ENCODE measurements at regions not wholly inside any gene's neighbourhood (a gene's known extent, or its start where the extent isn't known, plus 50 kb on each side); places are given as distances from the start of the nearest gene placed in this dataset.

- 0% methylated on average over 1 of the region's 1 CpG for WGBS (ENCODE audit: insufficient coverage, insufficient replicate concordance, low lambda C conversion rate, missing lambda C conversion rate)
- FAIRE-seq (no peak), DNase-seq (ENCODE audit: low read depth, low spot score) (no peak), ATAC-seq (no peak)
- POLR2A ChIA-PET, result no interaction called here
- no peak for TF ChIP-seq LARP7 (IDR thresholded peaks at IDR 0.05)
- TF ChIP-seq, protein P1, sequence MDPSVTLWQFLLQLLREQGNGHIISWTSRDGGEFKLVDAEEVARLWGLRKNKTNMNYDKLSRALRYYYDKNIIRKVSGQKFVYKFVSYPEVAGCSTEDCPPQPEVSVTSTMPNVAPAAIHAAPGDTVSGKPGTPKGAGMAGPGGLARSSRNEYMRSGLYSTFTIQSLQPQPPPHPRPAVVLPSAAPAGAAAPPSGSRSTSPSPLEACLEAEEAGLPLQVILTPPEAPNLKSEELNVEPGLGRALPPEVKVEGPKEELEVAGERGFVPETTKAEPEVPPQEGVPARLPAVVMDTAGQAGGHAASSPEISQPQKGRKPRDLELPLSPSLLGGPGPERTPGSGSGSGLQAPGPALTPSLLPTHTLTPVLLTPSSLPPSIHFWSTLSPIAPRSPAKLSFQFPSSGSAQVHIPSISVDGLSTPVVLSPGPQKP (IDR thresholded peaks at IDR 0.05; ENCODE audit: low read depth, low read length), result no peak
- no peak for TF ChIP-seq POLR2A (IDR thresholded peaks at IDR 0.05; ENCODE audit: low read depth, low read length)
- no peak for TF ChIP-seq CBFB (IDR thresholded peaks at IDR 0.05; ENCODE audit: low read depth)
- no peak for TF ChIP-seq ATF2 (IDR thresholded peaks at IDR 0.05; ENCODE audit: low read length)
- no peak for TF ChIP-seq ZNF622 (IDR thresholded peaks at IDR 0.05)
- TF ChIP-seq RAD51 (IDR thresholded peaks at IDR 0.05), result no peak
- TF ChIP-seq SUZ12 (IDR thresholded peaks at IDR 0.05; ENCODE audit: unreplicated experiment), result no peak
- TF ChIP-seq ESRRA (IDR thresholded peaks at IDR 0.05; ENCODE audit: low read length), result no peak
- TF ChIP-seq NFYB (IDR thresholded peaks at IDR 0.05; ENCODE audit: insufficient read depth, low read depth, low read length), result no peak
- no peak for TF ChIP-seq EGR1 (IDR thresholded peaks at IDR 0.05; ENCODE audit: borderline replicate concordance in 1 of 2, low read depth in 2 of 2, low read length in 2 of 2)
- TF ChIP-seq HDAC2 (IDR thresholded peaks at IDR 0.05), result no peak
- TF ChIP-seq KAT2A (conservative IDR thresholded peaks at IDR 0.05; ENCODE audit: control insufficient read depth, low read depth, low read length), result no peak
- TF ChIP-seq TARDBP (IDR thresholded peaks at IDR 0.05; ENCODE audit: borderline replicate concordance), result no peak
- TF ChIP-seq DPF2 (IDR thresholded peaks at IDR 0.05), result no peak
- no peak for TF ChIP-seq KDM1A (IDR thresholded peaks at IDR 0.05; ENCODE audit: borderline replicate concordance)
- TF ChIP-seq NFXL1 (IDR thresholded peaks at IDR 0.05; ENCODE audit: borderline replicate concordance), result no peak
- TF ChIP-seq, protein P2, sequence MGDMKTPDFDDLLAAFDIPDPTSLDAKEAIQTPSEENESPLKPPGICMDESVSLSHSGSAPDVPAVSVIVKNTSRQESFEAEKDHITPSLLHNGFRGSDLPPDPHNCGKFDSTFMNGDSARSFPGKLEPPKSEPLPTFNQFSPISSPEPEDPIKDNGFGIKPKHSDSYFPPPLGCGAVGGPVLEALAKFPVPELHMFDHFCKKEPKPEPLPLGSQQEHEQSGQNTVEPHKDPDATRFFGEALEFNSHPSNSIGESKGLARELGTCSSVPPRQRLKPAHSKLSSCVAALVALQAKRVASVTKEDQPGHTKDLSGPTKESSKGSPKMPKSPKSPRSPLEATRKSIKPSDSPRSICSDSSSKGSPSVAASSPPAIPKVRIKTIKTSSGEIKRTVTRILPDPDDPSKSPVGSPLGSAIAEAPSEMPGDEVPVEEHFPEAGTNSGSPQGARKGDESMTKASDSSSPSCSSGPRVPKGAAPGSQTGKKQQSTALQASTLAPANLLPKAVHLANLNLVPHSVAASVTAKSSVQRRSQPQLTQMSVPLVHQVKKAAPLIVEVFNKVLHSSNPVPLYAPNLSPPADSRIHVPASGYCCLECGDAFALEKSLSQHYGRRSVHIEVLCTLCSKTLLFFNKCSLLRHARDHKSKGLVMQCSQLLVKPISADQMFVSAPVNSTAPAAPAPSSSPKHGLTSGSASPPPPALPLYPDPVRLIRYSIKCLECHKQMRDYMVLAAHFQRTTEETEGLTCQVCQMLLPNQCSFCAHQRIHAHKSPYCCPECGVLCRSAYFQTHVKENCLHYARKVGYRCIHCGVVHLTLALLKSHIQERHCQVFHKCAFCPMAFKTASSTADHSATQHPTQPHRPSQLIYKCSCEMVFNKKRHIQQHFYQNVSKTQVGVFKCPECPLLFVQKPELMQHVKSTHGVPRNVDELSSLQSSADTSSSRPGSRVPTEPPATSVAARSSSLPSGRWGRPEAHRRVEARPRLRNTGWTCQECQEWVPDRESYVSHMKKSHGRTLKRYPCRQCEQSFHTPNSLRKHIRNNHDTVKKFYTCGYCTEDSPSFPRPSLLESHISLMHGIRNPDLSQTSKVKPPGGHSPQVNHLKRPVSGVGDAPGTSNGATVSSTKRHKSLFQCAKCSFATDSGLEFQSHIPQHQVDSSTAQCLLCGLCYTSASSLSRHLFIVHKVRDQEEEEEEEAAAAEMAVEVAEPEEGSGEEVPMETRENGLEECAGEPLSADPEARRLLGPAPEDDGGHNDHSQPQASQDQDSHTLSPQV (IDR thresholded peaks at IDR 0.05), result no peak
- Histone ChIP-seq H2AFZ (ENCODE audit: control insufficient read depth, low read depth, low read length) (no peak overlapping the region), H3K4me3 (no peak overlapping the region), H3K27ac (ENCODE audit: control insufficient read depth, insufficient read depth) (no peak overlapping the region), H3K4me1 (ENCODE audit: control insufficient read depth, insufficient read depth, low read length) (no peaks in the 10 kb centered on the region), H3K9me3 (replicated peaks; ENCODE audit: control insufficient read depth, insufficient read depth, low read length) (no peaks in the 10 kb centered on the region), H3K36me3 (ENCODE audit: control insufficient read depth in 2 of 2, insufficient read depth in 2 of 2, low read length in 1 of 2) (no peaks in the 10 kb centered on the region), H3K79me2 (ENCODE audit: control insufficient read depth, insufficient read depth, low read length) (no peaks in the 10 kb centered on the region), H3K9ac (ENCODE audit: control insufficient read depth, insufficient read depth, low read length) (no peak overlapping the region), H3K4me2 (ENCODE audit: control insufficient read depth, insufficient read depth) (no peak overlapping the region), H3K27me3 (replicated peaks in 1 of 2; ENCODE audit: control insufficient read depth in 2 of 2, insufficient read depth in 2 of 2, low read length in 1 of 2) (no peaks in the 10 kb centered on the region), H4K20me1 (ENCODE audit: control insufficient read depth, insufficient read depth) (no peaks in the 10 kb centered on the region)
- BruUV-seq (replicated peaks), result no TSS peak
- intact Hi-C loops (cut with micrococcal nuclease; ENCODE audit: unreplicated experiment) (no loop called here), in situ Hi-C loops (cut with MboI) (no loop called here)
- CTCF ChIA-PET, result interaction anchor here (0.6 kb wide), 1 partner anchor 366 kb away, joined by 12 read pairs; no protein-coding TSS in a partner anchor
- RAD21 ChIA-PET (ENCODE audit: unreplicated experiment), result no interaction called here
- SMC1A ChIA-PET (ENCODE audit: uncharacterized antibody, unreplicated experiment), result interaction anchor here (0.6 kb wide), 1 partner anchor 189 kb away, joined by 3 read pairs; no protein-coding TSS in a partner anchor
Observed at GRCh38 chr13:59414006-59414405, 749.7 kb downstream of the DIAPH3 start.
